Activated CD8-positive, alpha-beta memory T cell treated with anti-CD3 and anti-CD28 coated beads, Interleukin-2, amount 10 ng/mL, durations not matched to agents 7 days and 5 days (primary cell): ENCODE measurements at regions not wholly inside any gene's neighbourhood (a gene's known extent, or its start where the extent isn't known, plus 50 kb on each side); places are given as distances from the start of the nearest gene placed in this dataset.
"Not testable (repeated sequence)": the region's sequence is repeated elsewhere in the genome, so short reads cannot be mapped to it uniquely, and the experiment has no call there.

ENCODE experiments used
- ATAC-seq: fragments of 150-1000 bp; cut with Tn5 transposase; one replicate; pipeline ENCODE4 v1.10.0; 2021; ENCODE audit warnings: moderate library complexity
- CTCF ChIA-PET: fragments of 350-600 bp; sonication (Branson Sonifier 250); formaldehyde crosslinking; loops from one replicate; lab custom pipeline; 2021; ENCODE audit warnings: antibody characterized with exemption; lab: Charles Lee
- DNase-seq: peaks from one replicate; pipeline ENCODE4 v3.0.0-alpha.2; 2020
- H3K27ac Mint-ChIP-seq: one replicate; pipeline ENCODE4 v1.8.0; 2021; ENCODE audit warnings: mild to moderate bottlenecking, mixed read lengths
- H3K27me3 Mint-ChIP-seq: one replicate; pipeline ENCODE4 v1.8.0; 2021; ENCODE audit warnings: mixed read lengths
- H3K36me3 Mint-ChIP-seq: one replicate; pipeline ENCODE4 v1.8.0; 2021; ENCODE audit warnings: mild to moderate bottlenecking, mixed read lengths
- H3K4me1 Mint-ChIP-seq: one replicate; pipeline ENCODE4 v1.8.0; 2021; ENCODE audit warnings: mixed read lengths
- H3K4me3 Mint-ChIP-seq: one replicate; pipeline ENCODE4 v1.8.0; 2021; ENCODE audit warnings: mild to moderate bottlenecking, moderate library complexity, mixed read lengths
- H3K9me3 Mint-ChIP-seq: one replicate; pipeline ENCODE4 v1.8.0; 2022; ENCODE audit warnings: low read depth, mixed read lengths

DNA sequence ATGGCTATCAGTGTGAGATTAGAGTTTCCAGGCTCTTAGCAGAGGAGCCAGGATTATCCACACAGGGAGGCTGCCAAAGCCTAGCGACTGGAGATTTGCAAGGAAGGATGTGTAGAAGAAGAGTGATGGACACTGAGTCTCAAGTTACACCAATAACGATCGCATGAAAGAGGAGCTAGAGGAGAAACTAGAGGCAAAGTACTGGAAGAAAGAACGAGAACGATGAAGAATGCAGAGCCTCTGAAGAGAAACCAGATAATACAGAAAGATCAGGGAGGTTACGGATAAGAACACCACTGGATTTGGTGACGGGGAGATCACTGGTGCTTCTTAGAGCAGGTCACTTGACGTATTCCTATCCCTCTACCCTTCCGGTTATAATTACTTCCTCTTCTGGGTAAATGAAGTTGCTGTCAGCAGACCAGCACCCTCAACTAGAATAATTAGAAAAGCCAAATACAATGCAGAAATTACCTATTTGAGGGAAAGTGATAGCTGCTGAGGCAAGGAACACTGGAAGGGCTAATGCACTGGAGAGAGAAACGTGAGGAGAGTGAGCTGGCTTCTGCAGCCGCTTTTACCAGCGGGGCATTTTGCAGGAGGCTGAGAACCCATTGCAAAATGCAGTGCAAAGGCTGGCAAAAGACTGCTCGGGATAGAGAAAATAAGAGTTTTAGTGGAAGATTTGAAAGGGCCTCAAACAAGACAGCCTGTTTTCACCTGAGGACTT, 93.1 kb upstream of the HIF1A start:
- Mint-ChIP-seq H3K9me3 (peaks cover 6% of the 10 kb centered on the region), H3K4me3 (no peak overlapping the region), H3K27ac (no peak overlapping the region), H3K27me3 (no peaks in the 10 kb centered on the region), H3K36me3 (peaks cover 23% of the 10 kb centered on the region), H3K4me1 (peaks cover 30% of the 10 kb centered on the region)
- DNase-seq (no peak), ATAC-seq (no peak)
- CTCF ChIA-PET, result no interaction called here

GRCh38 chr14:61602733-61603077, 92.6 kb upstream of the HIF1A start:
- Mint-ChIP-seq H3K27ac (no peak overlapping the region), H3K27me3 (no peaks in the 10 kb centered on the region), H3K9me3 (peaks cover 6% of the 10 kb centered on the region), H3K4me3 (no peak overlapping the region), H3K36me3 (peaks cover 23% of the 10 kb centered on the region), H3K4me1 (peaks cover 31% of the 10 kb centered on the region)
- ATAC-seq (no peak), DNase-seq (no peak)
- CTCF ChIA-PET, result no interaction called here

GRCh38 chr14:61603736-61604135, 91.6 kb upstream of the HIF1A start:
- Mint-ChIP-seq H3K9me3 (peaks cover 6% of the 10 kb centered on the region), H3K4me3 (no peak overlapping the region), H3K36me3 (peaks cover 22% of the 10 kb centered on the region), H3K4me1 (peaks cover 23% of the 10 kb centered on the region), H3K27me3 (no peaks in the 10 kb centered on the region), H3K27ac (no peak overlapping the region)
- CTCF ChIA-PET, result no interaction called here
- ATAC-seq (no peak), DNase-seq (no peak)

DNA sequence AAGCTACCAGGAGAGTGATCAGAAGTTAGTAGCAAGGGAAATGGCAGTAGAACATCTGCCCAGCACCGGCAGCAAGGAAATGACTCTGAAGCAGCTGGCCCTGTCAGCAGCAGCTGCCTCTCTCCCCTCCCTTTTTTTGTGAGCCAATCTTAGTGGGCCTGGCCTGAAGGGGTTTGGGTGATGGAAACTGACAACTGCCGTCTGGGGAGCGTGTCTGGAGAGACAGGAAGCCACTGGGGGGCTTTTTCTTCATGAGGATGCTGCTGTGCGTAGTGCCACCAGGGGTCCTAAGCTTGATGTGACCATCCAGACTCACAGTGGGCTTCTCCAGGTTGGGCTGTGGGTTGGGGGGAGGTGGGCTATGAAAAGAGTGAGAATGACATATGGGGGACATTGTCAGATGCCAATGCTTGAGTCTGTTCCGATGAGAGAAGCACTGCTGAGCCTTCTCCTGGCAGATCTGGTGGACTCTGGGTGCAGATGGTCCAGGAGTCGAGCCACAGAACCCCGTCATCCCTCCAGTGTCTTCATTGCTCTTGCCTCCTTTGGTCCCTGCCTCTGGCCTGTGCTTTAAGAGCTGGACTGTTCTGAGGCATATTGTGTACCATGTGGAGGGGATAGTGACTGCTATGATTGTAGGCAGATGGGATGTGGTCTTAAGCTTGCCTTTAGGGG, 87.6 kb upstream of the HIF1A start:
- ATAC-seq, result no peak
- CTCF ChIA-PET, result interaction anchor here (0.6 to 1.1 kb wide), 2 partner anchors 8 to 9 kb away, joined by 3 read pairs; no protein-coding TSS in a partner anchor

GRCh38 chr14:61608245-61609165, 86.8 kb upstream of the HIF1A start:
- Mint-ChIP-seq H3K27me3 (no peaks in the 10 kb centered on the region), H3K36me3 (peaks cover 15% of the 10 kb centered on the region), H3K4me1 (peaks cover 11% of the 10 kb centered on the region), H3K9me3 (peaks cover 6% of the 10 kb centered on the region), H3K27ac (no peak overlapping the region), H3K4me3 (no peak overlapping the region)
- CTCF ChIA-PET, result interaction anchor here (1.1 kb wide), 1 partner anchor 11 kb away, joined by 3 read pairs; no protein-coding TSS in a partner anchor
- ATAC-seq (no peak), DNase-seq (no peak)

More for the DNA sequence above, 87.6 kb upstream of the HIF1A start:
- Mint-ChIP-seq H3K27ac (no peak overlapping the region), H3K4me3 (no peak overlapping the region), H3K36me3 (peaks cover 18% of the 10 kb centered on the region), H3K9me3 (peaks cover 6% of the 10 kb centered on the region), H3K27me3 (no peaks in the 10 kb centered on the region), H3K4me1 (peaks cover 14% of the 10 kb centered on the region)
- no peak for DNase-seq

GRCh38 chr14:61609191-61609843, 86.0 kb upstream of the HIF1A start:
- Mint-ChIP-seq H3K9me3 (peaks cover 6% of the 10 kb centered on the region), H3K4me3 (no peak overlapping the region), H3K27me3 (no peaks in the 10 kb centered on the region), H3K27ac (no peak overlapping the region), H3K4me1 (peaks cover 8% of the 10 kb centered on the region), H3K36me3 (peaks cover 12% of the 10 kb centered on the region)
- ATAC-seq (no peak), DNase-seq (no peak)
- CTCF ChIA-PET, result interaction anchor here (1.1 kb wide), 1 partner anchor 12 kb away, joined by 3 read pairs; no protein-coding TSS in a partner anchor

- ATAC-seq (no peak), DNase-seq (no peak)
- Mint-ChIP-seq H3K4me3 (no peak overlapping the region), H3K9me3 (peaks cover 5% of the 10 kb centered on the region), H3K27ac (no peak overlapping the region), H3K4me1 (peaks cover 8% of the 10 kb centered on the region), H3K36me3 (peaks cover 9% of the 10 kb centered on the region), H3K27me3 (no peaks in the 10 kb centered on the region)
- CTCF ChIA-PET, result interaction anchor here (1.1 kb wide), 1 partner anchor 12 kb away, joined by 3 read pairs; no protein-coding TSS in a partner anchor
These were observed 85.4 kb upstream of the HIF1A start for GRCh38 chr14:61609884-61610283.

DNA sequence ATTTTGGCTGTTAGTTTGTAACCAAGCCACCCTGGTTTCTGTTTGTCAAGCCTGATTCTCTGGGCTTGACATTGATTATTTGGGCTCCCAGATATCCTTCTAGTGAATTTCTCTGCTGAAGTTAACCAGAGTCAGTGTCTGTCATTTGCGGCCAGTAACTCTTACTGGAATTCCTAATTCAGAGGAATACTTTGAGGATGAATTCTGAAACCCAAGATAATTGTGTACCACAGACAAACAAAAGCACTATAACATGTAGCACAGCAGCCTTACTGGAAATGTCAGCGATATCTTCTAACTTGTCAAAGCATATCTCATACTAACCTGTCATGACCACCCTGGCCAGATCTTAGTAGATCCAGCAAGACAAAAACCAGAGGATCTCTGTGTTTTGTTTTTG, 84.4 kb upstream of the HIF1A start:
- H3K27me3 Mint-ChIP-seq, result no peaks in the 10 kb centered on the region
- H3K9me3 Mint-ChIP-seq, result no peaks in the 10 kb centered on the region
- H3K36me3 Mint-ChIP-seq, result no peaks in the 10 kb centered on the region
- peaks cover 8% of the 10 kb centered on the region for H3K4me1 Mint-ChIP-seq
- H3K27ac Mint-ChIP-seq, result no peak overlapping the region
- DNase-seq, result no peak
- H3K4me3 Mint-ChIP-seq, result no peak overlapping the region
- CTCF ChIA-PET, result no interaction called here
- ATAC-seq, result no peak

GRCh38 chr14:61611880-61612630, 83.3 kb upstream of the HIF1A start:
- Mint-ChIP-seq H3K27me3 (no peaks in the 10 kb centered on the region), H3K27ac (no peak overlapping the region), H3K4me3 (no peak overlapping the region), H3K4me1 (peaks cover 11% of the 10 kb centered on the region), H3K36me3 (no peaks in the 10 kb centered on the region), H3K9me3 (no peaks in the 10 kb centered on the region)
- no peak for ATAC-seq
- CTCF ChIA-PET, result interaction anchor here (0.6 to 1.5 kb wide), 2 partner anchors 16 to 52 kb away, joined by 3 read pairs; no protein-coding TSS in a partner anchor
- no peak for DNase-seq

GRCh38 chr14:61613006-61613405, 82.3 kb upstream of the HIF1A start:
- DNase-seq, H3K9me3 Mint-ChIP-seq, H3K27ac Mint-ChIP-seq, CTCF ChIA-PET, H3K36me3 Mint-ChIP-seq, H3K27me3 Mint-ChIP-seq, H3K4me3 Mint-ChIP-seq, ATAC-seq: not testable (repeated sequence)
- H3K4me1 Mint-ChIP-seq, result peaks cover 15% of the 10 kb centered on the region

GRCh38 chr14:61614693-61615092, 80.6 kb upstream of the HIF1A start:
- Mint-ChIP-seq H3K4me1 (peaks cover 24% of the 10 kb centered on the region), H3K27ac (no peak overlapping the region), H3K36me3 (peaks cover 3% of the 10 kb centered on the region), H3K9me3 (peaks cover 2% of the 10 kb centered on the region), H3K27me3 (no peaks in the 10 kb centered on the region), H3K4me3 (no peak overlapping the region)
- no peak for ATAC-seq
- CTCF ChIA-PET, result no interaction called here
- no peak for DNase-seq

GRCh38 chr14:61615743-61616523, 79.4 kb upstream of the HIF1A start:
- ATAC-seq (no peak), DNase-seq (no peak)
- CTCF ChIA-PET, result interaction anchor here (0.9 kb wide), 1 partner anchor 9 kb away, joined by 3 read pairs; no protein-coding TSS in a partner anchor
- Mint-ChIP-seq H3K36me3 (peaks cover 3% of the 10 kb centered on the region), H3K4me1 (peaks cover 29% of the 10 kb centered on the region), H3K27me3 (no peaks in the 10 kb centered on the region), H3K27ac (no peak overlapping the region), H3K4me3 (no peak overlapping the region), H3K9me3 (peaks cover 2% of the 10 kb centered on the region)
